AML-193 (cell line): ENCODE measurements at regions not wholly inside any gene's neighbourhood (a gene's known extent, or its start where the extent isn't known, plus 50 kb on each side); places are given as distances from the start of the nearest gene placed in this dataset.

ENCODE experiments used
- DNase-seq, 2 experiments: peaks; one replicate each; lab custom pipeline; 2025; lab: John Stamatoyannopoulos, UW

GRCh38 chr12:85681333-85681732 lies 154.9 kb downstream of the RASSF9 start:
- no peak for DNase-seq

DNA sequence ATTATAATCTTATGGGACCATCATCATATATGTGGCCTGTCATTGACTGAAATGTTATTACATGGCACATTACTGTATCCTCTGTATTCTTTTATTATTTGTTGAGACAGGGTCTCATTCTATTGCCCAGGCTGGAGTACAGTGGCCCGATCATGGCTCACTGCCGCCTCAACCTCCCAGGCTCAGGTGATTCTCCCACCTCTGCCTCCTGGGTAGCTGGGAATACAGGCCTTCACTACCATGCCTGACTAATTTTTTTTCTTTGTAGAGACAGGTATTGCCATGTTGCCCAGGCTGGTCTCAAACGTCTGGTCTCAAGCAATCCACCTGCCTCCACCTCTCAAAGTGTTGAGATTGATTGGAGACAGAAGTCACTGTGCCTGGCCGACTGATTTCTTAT lies 153.2 kb downstream of the RASSF9 start:
- no peak for DNase-seq

DNA sequence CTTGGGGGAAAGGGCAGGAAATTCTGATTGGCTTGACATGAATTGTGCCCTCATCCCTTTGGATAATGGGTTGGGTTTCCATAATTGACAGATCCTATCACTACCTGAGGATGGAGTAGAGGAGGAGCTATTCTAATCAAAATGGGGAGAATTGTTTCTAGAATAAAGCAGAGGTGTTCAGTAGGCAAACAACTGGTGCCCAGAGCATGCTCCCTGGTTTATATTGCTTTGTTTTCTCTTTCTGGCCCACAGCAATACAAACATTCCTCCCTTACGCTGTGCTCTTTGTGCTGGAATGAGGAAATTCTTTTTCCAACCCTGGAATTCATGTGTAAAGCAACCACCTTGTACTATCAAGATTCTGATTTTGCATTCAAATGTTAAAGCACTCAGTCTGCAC lies 147.4 kb downstream of the RASSF9 start:
- DNase-seq: no peak

DNA sequence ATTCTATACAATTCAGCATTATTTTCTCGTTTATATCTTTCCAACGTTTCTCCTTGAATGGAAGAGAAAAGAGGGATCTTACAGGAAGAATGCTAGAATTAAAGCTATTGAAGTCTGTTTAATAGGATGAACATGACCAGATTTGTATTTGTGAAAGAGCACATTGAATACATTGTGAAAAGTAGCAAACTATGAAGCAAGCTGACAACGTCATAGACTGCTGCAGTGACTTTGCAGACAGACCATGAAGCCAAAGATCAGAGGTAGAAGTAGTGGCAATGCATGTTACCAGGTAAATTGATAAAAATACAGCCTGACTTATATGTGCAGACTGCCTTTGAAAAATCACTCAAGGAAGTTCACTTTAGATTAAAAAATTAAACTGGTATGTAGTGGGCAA lies 146.1 kb downstream of the RASSF9 start:
- no peak for DNase-seq

- no peak for DNase-seq
These were observed 143.0 kb downstream of the RASSF9 start for GRCh38 chr12:85693093-85693665.

DNA sequence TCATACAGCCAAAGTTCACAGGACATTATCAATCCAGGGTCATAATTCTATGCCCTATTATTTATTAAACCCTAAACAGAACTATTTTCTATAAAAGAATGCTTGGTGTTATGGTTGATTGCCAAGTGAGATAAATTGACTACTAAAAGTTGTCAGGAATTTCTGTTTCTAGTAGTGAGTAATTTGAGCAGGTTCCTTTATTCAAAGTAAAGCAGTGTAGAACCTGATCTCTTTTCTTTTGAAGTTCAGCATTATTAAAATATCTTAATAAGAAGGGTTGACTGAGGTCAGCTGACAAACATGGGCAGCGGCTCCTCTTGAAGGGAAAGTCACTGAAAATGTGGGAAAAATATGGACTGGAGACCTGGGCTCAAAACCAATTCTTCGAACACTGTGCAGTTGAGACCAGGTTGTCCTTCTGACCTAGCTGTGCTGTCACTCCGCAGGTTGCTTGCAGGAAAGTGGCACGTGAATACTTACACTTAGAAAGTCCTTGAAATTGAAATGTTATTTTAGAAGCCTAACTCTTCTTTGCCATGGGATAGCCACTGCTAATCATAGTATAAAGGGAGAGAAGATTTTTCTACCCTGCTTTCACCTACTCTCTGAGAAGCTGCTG lies 141.0 kb downstream of the RASSF9 start:
- no peak for DNase-seq

GRCh38 chr12:85697003-85697402 lies 139.2 kb downstream of the RASSF9 start:
- DNase-seq: no peak

DNA sequence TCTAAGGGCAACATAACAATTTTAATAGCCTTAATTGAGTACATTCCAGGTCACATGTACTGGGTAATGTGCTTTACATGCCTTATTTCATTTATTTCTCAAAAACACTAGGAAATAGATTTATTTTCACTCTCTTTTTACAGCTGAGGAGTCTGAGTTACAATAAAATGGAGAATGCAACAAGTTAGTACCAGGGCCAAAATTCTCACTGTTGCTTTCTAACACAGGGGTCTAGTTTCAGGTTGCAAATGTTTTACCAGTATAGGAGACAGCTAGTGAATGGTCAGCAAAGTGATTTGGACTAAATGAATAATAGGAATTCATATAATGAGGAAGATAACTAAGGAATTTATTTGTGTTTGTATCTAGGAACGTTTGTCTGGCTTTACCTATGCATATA lies 137.3 kb downstream of the RASSF9 start:
- DNase-seq: no peak

DNA sequence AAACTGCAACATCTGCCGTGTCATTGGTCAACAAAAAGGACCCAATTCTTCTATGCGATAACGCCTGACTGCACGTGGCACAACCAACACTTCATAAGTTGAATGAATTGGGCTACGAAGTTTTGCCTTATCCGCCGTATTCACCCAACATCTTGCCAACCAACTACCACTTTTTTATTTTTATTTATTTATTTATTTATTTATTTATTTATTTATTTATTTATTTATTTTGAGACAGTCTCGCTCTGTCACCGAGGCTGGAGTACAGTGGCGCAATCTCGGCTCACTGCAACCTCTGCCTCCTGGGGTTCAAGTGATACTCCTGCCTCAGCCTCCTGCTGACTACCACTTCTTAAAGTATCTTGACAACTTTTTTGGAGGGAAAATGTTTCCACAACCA lies 127.4 kb downstream of the RASSF9 start:
- DNase-seq: no peak

DNA sequence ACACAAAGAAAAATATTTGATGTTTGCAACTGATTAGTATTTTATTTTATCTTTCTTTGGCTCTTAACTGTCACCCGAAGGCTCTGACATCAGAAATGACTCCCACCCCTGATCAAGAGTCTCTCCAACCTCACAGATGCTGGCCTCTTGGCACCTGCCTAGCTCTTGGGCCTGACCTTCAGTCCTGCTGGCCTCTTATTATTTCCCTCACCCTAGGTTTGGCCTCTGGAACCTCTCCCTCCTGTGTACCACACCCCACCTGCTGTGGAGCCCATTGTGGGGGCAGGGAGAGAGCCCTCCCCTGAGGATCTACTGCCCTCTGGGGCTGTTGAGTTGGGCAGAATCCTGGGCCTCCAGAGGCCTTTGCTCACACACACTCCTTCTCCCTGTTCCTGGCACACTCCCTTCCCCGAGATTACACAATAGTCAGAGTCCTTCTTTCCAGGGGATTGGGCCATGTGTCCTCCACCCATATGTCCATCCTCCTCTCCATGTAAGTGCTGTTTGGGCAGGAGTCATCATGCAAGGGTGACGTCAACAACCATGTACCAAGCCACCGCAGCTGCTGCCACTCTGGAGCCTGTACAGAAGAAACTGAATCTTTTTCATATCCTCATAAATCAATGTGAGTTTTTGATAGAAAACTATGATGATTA lies 124.3 kb downstream of the RASSF9 start:
- DNase-seq: no peak

DNA sequence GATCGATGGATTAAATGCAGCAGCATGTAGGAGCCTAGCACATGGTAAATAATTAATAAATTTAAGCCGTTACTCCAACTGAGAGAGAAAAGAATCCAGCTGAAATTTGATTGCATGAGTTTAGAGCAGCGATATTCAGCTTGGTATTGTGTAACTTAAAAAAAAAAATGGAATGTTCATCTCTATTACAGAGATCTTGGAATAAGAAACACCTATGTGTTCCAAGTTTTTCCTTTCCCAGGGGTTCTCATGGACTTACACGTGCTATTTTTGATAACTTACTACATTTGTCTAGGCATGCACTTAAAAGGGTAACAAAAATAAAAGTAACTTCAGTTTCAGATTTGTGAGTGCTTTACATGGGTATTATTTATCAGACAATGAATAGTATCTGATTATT lies 122.8 kb downstream of the RASSF9 start:
- no peak for DNase-seq

DNA sequence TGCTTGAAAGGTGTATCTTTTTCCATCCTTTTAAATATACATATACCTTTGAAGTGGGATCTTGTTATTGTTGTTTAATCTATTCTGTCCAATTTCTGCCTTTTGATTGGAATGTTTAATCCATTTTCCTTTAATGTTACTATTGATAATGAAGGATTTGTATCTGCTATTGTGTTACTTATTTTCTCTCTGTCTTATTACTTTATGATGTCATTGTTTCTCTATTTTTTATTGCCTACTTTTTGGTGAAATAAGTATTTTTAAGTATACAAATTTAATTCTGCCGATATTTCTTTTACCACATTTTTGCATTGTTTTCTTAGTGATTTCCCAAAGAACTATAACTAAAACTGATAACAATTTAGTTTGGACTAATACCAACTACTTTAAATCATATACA lies 121.8 kb downstream of the RASSF9 start:
- DNase-seq: no peak

GRCh38 chr12:85720308-85721033 lies 115.7 kb downstream of the RASSF9 start:
- no peak for DNase-seq

GRCh38 chr12:85725991-85726390 lies 110.2 kb downstream of the RASSF9 start:
- no peak for DNase-seq

DNA sequence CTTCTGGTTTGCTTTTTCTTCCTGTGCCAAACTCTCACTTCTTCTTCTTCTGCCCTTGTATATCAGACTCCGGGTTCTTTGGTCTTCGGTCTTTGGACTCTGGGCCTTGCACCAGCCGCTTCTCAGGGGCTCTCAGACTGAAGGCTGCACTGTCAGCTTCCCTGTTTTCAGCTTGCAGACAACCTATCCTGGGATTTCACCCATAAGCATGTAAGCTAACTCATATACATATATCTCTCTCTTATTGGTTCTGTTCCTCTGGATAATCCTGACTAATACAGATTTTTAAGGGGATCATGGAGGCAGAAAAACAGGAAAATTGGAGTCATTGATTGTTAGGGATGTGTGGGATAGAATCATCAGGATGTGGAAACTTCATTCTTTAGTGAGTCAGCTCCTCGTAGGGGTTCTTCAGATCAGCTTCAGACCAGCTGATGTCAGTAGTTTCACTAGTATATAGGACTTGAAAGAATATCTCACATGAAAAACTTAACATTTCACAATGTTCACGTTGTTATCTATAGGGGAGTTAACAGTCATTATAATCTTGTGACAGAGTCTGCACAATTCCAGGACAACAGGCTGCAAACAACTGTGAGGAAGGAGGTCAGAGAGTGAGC lies 102.9 kb downstream of the RASSF9 start:
- no peak for DNase-seq

GRCh38 chr12:85733984-85734383 lies 102.2 kb downstream of the RASSF9 start:
- no peak for DNase-seq

GRCh38 chr12:85740186-85740585 lies 96.0 kb downstream of the RASSF9 start:
- no peak for DNase-seq

DNA sequence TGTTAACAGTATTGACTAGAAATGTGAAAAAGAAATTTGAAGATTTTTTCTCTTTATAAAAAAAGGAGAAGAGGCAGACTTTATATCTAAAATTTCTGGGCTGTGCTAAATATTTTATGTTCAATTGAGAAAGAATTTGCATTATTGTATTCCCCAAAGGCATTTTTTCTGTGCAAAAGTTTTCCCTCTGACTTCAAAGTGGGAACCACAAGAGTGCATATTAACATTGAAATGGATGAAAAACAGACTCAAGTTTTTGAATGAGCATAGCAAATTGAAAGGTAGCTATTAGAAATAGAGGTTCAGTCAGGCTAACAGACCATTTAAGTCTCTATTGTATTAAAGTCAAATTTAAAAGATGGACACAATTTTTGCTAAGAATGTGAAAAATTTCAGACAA lies 95.2 kb downstream of the RASSF9 start:
- DNase-seq: no peak

DNA sequence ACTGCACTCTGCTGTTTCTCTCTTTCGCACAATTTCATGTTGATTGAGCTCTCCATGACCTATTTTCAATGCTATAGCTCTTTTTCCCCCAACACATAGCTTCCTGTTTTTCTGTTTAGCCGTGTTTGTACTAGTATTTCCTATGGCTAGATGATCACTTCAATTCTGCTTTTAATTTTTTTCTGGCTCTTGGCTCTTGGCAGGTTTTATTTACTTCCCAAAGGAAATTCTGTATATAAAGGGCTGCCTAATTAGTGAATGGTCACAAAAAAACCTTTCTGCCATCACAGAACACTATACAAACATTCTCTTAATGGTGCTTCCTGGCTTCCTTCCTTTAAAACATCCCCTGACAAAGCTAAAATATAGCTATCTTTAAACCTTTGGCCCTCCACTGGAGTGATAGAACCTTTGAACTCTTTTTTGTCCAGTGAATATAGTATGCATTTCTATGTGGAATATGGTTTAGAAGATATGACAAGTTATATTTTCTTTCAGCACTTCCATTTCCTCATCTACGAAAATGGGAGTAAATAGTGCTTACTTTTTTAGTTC lies 88.2 kb downstream of the RASSF9 start:
- DNase-seq: no peak
